ENCODE measurements at regions not wholly inside any gene's neighbourhood (a gene's known extent, or its start where the extent isn't known, plus 50 kb on each side); places are given as distances from the start of the nearest gene placed in this dataset.
"Not testable (repeated sequence)": the region's sequence is repeated elsewhere in the genome, so short reads cannot be mapped to it uniquely, and the experiment has no call there.

- not testable (repeated sequence) for DNase-seq
These were observed 767.5 kb downstream of the FOXD4L6 start for GRCh38 chr9:40361018-40361417.

- not testable (repeated sequence) for DNase-seq
These were observed 797.5 kb downstream of the FOXD4L6 start for GRCh38 chr9:40330958-40331357.

- DNase-seq, result not testable (repeated sequence)
These were observed 799.6 kb downstream of the FOXD4L6 start for GRCh38 chr9:40328907-40329306.

GRCh38 chr9:40326179-40326578 lies 802.3 kb downstream of the FOXD4L6 start:
- DNase-seq, result not testable (repeated sequence)

GRCh38 chr9:40322730-40323129 lies 805.8 kb downstream of the FOXD4L6 start:
- DNase-seq, result not testable (repeated sequence)

- DNase-seq, result not testable (repeated sequence)
These were observed 806.6 kb downstream of the FOXD4L6 start for GRCh38 chr9:40321857-40322256.

GRCh38 chr9:40321204-40321603 lies 807.3 kb downstream of the FOXD4L6 start:
- not testable (repeated sequence) for DNase-seq

GRCh38 chr9:40315215-40315614 lies 813.3 kb downstream of the FOXD4L6 start:
- not testable (repeated sequence) for DNase-seq

GRCh38 chr9:40289999-40290398 lies 838.5 kb downstream of the FOXD4L6 start:
- DNase-seq, result peak in 1 of 2 experiments; percentile 1

All from activated CD4-positive, alpha-beta T cell treated with anti-CD3 and anti-CD28 coated beads, Interleukin-2, amount 50 U/mL, for 48 hours (primary cell).